ENCODE measurements at regions not wholly inside any gene's neighbourhood (a gene's known extent, or its start where the extent isn't known, plus 50 kb on each side); places are given as distances from the start of the nearest gene placed in this dataset.

- POLR2A ChIA-PET, result no interaction called here
- CTCF ChIA-PET, result no interaction called here
- no peak overlapping the region for H3K4me3 ChIP-seq (ENCODE audit: low read depth, low read length)
Measured at GRCh38 chr6:15915508-15916178, 213.2 kb upstream of the MYLIP start.

GRCh38 chr6:15914553-15914952 is 214.3 kb upstream of the MYLIP start:
- POLR2A ChIA-PET, result no interaction called here
- Histone ChIP-seq H3K4me3 (ENCODE audit: low read depth, low read length) (no peak overlapping the region), H3K4me1 (ENCODE audit: control insufficient read depth, insufficient read depth, low read length) (no peaks in the 10 kb centered on the region), H3K27ac (ENCODE audit: extremely low read depth, low read depth, low read length) (no peak overlapping the region), H3K36me3 (ENCODE audit: control insufficient read depth in 2 of 2, insufficient read depth in 1 of 2, low read length in 2 of 2) (no peaks in the 10 kb centered on the region), H3K9me3 (ENCODE audit: control insufficient read depth, insufficient read depth, low read depth, low read length) (no peaks in the 10 kb centered on the region)
- CTCF ChIA-PET, result interaction anchor here (1.1 kb wide), 1 partner anchor 27 kb away, joined by 3 read pairs; no protein-coding TSS in a partner anchor
- TF ChIP-seq SCRT1 (tag by site-specific recombination; IDR thresholded peaks at IDR 0.05; ENCODE audit: borderline replicate concordance), result no peak
- no peak for TF ChIP-seq SP3 (tag by site-specific recombination; IDR thresholded peaks at IDR 0.05)
- no peak for TF ChIP-seq ZNF341 (tag by site-specific recombination; IDR thresholded peaks at IDR 0.05; ENCODE audit: low read depth)
- TF ChIP-seq ZNF335 (tag by site-specific recombination; conservative IDR thresholded peaks at IDR 0.05), result no peak
- TF ChIP-seq ZNF791 (tag by site-specific recombination; IDR thresholded peaks at IDR 0.05), result no peak
- no peak for TF ChIP-seq ZNF670 (tag by site-specific recombination; IDR thresholded peaks at IDR 0.05; ENCODE audit: low read depth)
- TF ChIP-seq ZNF121 (tag by site-specific recombination; IDR thresholded peaks at IDR 0.05), result no peak
- no peak for TF ChIP-seq REST (tag by site-specific recombination; IDR thresholded peaks at IDR 0.05)
- no peak for TF ChIP-seq ZNF621 (tag by site-specific recombination; IDR thresholded peaks at IDR 0.05)
- TF ChIP-seq ZNF133 (tag by site-specific recombination; IDR thresholded peaks at IDR 0.05), result no peak
- TF ChIP-seq ZBTB44 (tag by site-specific recombination; IDR thresholded peaks at IDR 0.05), result no peak
- no peak for TF ChIP-seq ZNF449 (tag by site-specific recombination; IDR thresholded peaks at IDR 0.05)
- TF ChIP-seq ZNF658 (tag by site-specific recombination; IDR thresholded peaks at IDR 0.05), result no peak
- TF ChIP-seq ZNF140 (tag by site-specific recombination; IDR thresholded peaks at IDR 0.05), result no peak

More at GRCh38 chr6:15915508-15916178, 213.2 kb upstream of the MYLIP start:
- no peaks in the 10 kb centered on the region for H3K9me3 ChIP-seq (ENCODE audit: control insufficient read depth, insufficient read depth, low read depth, low read length)
- H3K4me1 ChIP-seq (ENCODE audit: control insufficient read depth, insufficient read depth, low read length), result no peaks in the 10 kb centered on the region
- TF ChIP-seq ZNF341 (tag by site-specific recombination; IDR thresholded peaks at IDR 0.05; ENCODE audit: low read depth), result no peak
- TF ChIP-seq ZNF121 (tag by site-specific recombination; IDR thresholded peaks at IDR 0.05), result no peak
- TF ChIP-seq ZNF792 (tag by site-specific recombination; IDR thresholded peaks at IDR 0.05), result no peak
- no peak for TF ChIP-seq ZNF664 (tag by site-specific recombination; IDR thresholded peaks at IDR 0.05)
- no peak for TF ChIP-seq ELK4 (IDR thresholded peaks at IDR 0.05; ENCODE audit: borderline replicate concordance, low read depth, low read length)
- no peak for TF ChIP-seq ZNF202 (tag by site-specific recombination; IDR thresholded peaks at IDR 0.05; ENCODE audit: borderline replicate concordance)
- no peak for TF ChIP-seq AEBP2 (tag by site-specific recombination; IDR thresholded peaks at IDR 0.05; ENCODE audit: borderline replicate concordance)
- no peak for TF ChIP-seq ZNF837 (tag by site-specific recombination; IDR thresholded peaks at IDR 0.05)
- no peak overlapping the region for H3K27ac ChIP-seq (ENCODE audit: extremely low read depth, low read depth, low read length)
- no peaks in the 10 kb centered on the region for H3K36me3 ChIP-seq (ENCODE audit: control insufficient read depth in 2 of 2, insufficient read depth in 1 of 2, low read length in 2 of 2)
